ENCODE measurements at regions not wholly inside any gene's neighbourhood (a gene's known extent, or its start where the extent isn't known, plus 50 kb on each side); places are given as distances from the start of the nearest gene placed in this dataset.
"Not testable (repeated sequence)": the region's sequence is repeated elsewhere in the genome, so short reads cannot be mapped to it uniquely, and the experiment has no call there.

DNA sequence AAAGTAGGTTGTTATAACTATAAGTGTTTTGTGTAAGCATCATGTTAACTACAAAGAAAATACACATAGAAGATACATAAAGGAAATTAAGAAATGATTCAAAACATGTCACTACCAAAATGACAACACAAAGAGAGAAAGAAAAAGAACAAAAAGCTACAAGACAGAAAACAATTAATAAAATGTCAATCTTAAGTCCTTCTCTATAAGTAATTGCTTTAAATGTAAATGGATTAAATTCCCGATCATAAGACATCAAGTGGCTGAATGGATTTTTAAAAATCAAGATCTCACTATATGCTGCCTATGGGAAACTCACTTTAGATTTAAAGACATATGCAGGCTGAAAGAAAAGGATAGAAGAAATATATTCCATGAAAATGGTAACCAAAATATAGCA lies 232.3 kb upstream of the NFIA start:
- no peak overlapping the region for H3K4me3 ChIP-seq (ENCODE audit: low read length in 2 of 2)
- H3K36me3 ChIP-seq (ENCODE audit: control insufficient read depth in 2 of 2, insufficient read depth in 2 of 2, low read length in 1 of 2) = no peaks in the 10 kb centered on the region
- no peaks in the 10 kb centered on the region for H3K27me3 ChIP-seq (ENCODE audit: control insufficient read depth in 2 of 2, insufficient read depth in 1 of 2, low read length in 1 of 2)
- H3K4me1 ChIP-seq (ENCODE audit: control insufficient read depth in 2 of 2, insufficient read depth in 2 of 2, low read length in 2 of 2) = no peaks in the 10 kb centered on the region
- H3K27ac ChIP-seq (ENCODE audit: low read depth in 1 of 2, low read length in 1 of 2) = no peak overlapping the region
- H3K9me3 ChIP-seq (ENCODE audit: control insufficient read depth in 2 of 2, insufficient read depth in 1 of 2, low read length in 1 of 2) = no peaks in the 10 kb centered on the region
- WGBS = 96% methylated on average over 1 of the region's 1 CpG
- DNase-seq (ENCODE audit: low read depth in 6 of 9, low spot score in 9 of 9) = no peak

DNA sequence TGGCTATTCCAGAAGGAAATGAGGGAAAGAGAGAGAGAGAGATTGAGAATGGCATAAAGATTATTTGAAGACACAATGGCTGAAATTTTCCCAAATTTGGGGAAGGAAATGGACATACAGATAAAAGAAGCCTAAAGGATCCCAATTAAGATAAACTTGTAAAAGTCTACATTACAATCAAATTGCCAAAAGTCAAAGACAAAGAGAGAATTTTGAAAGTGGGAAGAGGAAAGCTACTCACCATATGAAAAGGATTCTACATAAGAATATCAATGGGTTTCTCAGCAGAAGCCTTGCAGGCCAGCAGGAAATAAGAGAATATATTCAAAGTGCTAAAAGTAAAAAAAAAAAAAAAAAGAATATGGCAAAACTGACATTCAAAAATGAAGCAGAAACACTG lies 233.0 kb upstream of the NFIA start:
- H3K27me3 ChIP-seq (ENCODE audit: control insufficient read depth in 2 of 2, insufficient read depth in 1 of 2, low read length in 1 of 2) = no peaks in the 10 kb centered on the region
- DNase-seq (ENCODE audit: low read depth in 6 of 9, low spot score in 9 of 9) = no peak
- no peaks in the 10 kb centered on the region for H3K36me3 ChIP-seq (ENCODE audit: control insufficient read depth in 2 of 2, insufficient read depth in 2 of 2, low read length in 1 of 2)
- H3K4me1 ChIP-seq (ENCODE audit: control insufficient read depth in 2 of 2, insufficient read depth in 2 of 2, low read length in 2 of 2) = no peaks in the 10 kb centered on the region
- H3K9me3 ChIP-seq (ENCODE audit: control insufficient read depth in 2 of 2, insufficient read depth in 1 of 2, low read length in 1 of 2) = no peaks in the 10 kb centered on the region
- H3K4me3 ChIP-seq (ENCODE audit: low read length in 2 of 2) = no peak overlapping the region
- no peak overlapping the region for H3K27ac ChIP-seq (ENCODE audit: low read depth in 1 of 2, low read length in 1 of 2)

DNA sequence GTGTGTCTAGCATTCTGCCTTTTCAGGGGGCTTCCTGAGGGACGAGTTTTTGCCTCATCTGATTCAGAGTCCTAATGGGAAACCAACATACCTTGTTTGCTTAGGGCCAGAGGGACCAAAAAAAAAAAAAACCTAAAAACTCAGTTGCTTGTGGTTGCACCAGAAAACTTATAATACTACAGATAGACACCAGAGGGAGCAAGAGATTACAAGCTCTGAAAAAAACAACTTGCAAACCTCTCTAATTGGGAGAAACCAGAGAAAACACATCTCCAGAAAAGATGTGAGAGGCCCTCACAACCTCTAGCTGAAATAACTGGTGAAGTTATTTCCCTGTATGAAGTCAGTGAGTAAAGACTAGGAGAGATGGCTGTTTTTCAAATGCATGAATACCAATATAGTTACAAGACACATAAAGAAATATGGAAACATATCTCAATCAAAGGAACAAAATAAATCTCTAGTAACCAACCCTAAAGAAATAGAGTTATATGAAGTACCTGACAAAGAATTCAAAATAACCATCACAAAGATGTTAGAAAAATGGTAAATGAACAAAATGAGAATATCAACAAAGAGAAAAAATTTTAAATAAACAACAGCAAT lies 233.7 kb upstream of the NFIA start:
- DNase-seq (ENCODE audit: low read depth in 6 of 9, low spot score in 9 of 9) = peak in 2 of 9 donors; percentile 27 to 51
- no peaks in the 10 kb centered on the region for H3K27me3 ChIP-seq (ENCODE audit: control insufficient read depth in 2 of 2, insufficient read depth in 1 of 2, low read length in 1 of 2)
- H3K27ac ChIP-seq (ENCODE audit: low read depth in 1 of 2, low read length in 1 of 2) = no peak overlapping the region
- H3K4me1 ChIP-seq (ENCODE audit: control insufficient read depth in 2 of 2, insufficient read depth in 2 of 2, low read length in 2 of 2) = no peaks in the 10 kb centered on the region
- WGBS = 34% methylated on average over 1 of the region's 1 CpG
- H3K4me3 ChIP-seq (ENCODE audit: low read length in 2 of 2) = no peak overlapping the region
- no peaks in the 10 kb centered on the region for H3K9me3 ChIP-seq (ENCODE audit: control insufficient read depth in 2 of 2, insufficient read depth in 1 of 2, low read length in 1 of 2)
- no peaks in the 10 kb centered on the region for H3K36me3 ChIP-seq (ENCODE audit: control insufficient read depth in 2 of 2, insufficient read depth in 2 of 2, low read length in 1 of 2)

DNA sequence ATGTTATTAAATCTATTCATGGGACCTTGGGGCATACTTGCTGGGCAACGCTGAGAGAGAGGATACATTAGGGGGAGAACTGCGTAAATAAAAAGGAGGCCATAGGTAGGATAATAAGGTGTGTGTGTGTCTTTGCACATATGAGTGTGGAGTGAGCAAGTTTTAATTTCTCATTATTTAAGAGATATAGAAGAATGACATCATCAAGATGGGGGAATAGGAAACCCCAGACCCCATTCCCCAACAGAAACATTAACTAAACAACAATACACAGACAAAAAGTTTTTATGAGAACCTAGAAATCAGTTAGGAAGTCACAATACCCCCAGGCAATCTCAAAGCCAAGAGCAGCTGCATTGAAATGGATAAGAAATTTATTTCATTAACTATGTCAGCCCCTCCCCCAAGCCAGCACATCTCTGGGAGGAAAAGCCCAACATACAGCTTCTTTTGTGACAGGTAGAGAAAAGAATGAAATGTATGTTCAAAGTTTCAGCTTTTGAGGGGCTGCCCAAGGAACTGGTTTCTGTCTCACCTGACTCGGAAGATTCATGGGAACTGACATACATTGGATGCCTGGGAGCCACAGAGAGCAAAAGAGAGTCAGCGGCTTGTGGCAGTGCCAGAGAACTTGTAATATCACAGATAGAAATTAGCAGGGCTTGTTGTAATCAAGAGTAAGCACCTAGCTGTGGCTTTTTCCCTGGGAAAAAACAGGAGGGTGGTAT lies 234.3 kb upstream of the NFIA start:
- Histone ChIP-seq H3K27me3 (ENCODE audit: control insufficient read depth in 2 of 2, insufficient read depth in 1 of 2, low read length in 1 of 2) (no peaks in the 10 kb centered on the region), H3K36me3 (ENCODE audit: control insufficient read depth in 2 of 2, insufficient read depth in 2 of 2, low read length in 1 of 2) (no peaks in the 10 kb centered on the region), H3K4me3 (ENCODE audit: low read length in 2 of 2) (no peak overlapping the region), H3K27ac (ENCODE audit: low read depth in 1 of 2, low read length in 1 of 2) (no peak overlapping the region), H3K4me1 (ENCODE audit: control insufficient read depth in 2 of 2, insufficient read depth in 2 of 2, low read length in 2 of 2) (no peaks in the 10 kb centered on the region), H3K9me3 (ENCODE audit: control insufficient read depth in 2 of 2, insufficient read depth in 1 of 2, low read length in 1 of 2) (no peaks in the 10 kb centered on the region)
- 96% methylated on average over 4 of the region's 4 CpGs for WGBS
- DNase-seq (ENCODE audit: low read depth in 6 of 9, low spot score in 9 of 9) = no peak

DNA sequence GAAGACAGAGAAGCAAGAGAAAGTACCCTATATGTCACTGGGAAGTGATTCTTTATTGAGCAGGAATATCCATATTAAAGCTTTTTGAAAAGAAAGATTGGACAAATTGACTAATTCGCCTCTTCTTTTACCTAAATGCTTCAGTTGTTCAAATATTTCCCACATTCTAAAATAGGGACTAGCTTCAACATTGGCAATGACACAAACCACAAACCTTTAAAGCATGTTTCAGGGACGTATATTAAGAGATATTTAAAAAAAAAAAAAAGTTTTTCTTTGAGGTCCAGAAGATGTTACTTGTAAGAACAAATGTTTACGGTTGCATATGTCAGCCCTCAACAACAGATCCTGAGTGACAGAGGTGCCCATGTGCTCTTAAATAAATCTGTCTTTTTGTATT lies 235.0 kb upstream of the NFIA start:
- Histone ChIP-seq H3K4me1 (ENCODE audit: control insufficient read depth in 2 of 2, insufficient read depth in 2 of 2, low read length in 2 of 2) (no peaks in the 10 kb centered on the region), H3K27ac (ENCODE audit: low read depth in 1 of 2, low read length in 1 of 2) (no peak overlapping the region), H3K27me3 (ENCODE audit: control insufficient read depth in 2 of 2, insufficient read depth in 1 of 2, low read length in 1 of 2) (no peaks in the 10 kb centered on the region), H3K36me3 (ENCODE audit: control insufficient read depth in 2 of 2, insufficient read depth in 2 of 2, low read length in 1 of 2) (no peaks in the 10 kb centered on the region), H3K9me3 (ENCODE audit: control insufficient read depth in 2 of 2, insufficient read depth in 1 of 2, low read length in 1 of 2) (no peaks in the 10 kb centered on the region), H3K4me3 (ENCODE audit: low read length in 2 of 2) (no peak overlapping the region)
- 70% methylated on average over 3 of the region's 3 CpGs for WGBS
- no peak for DNase-seq (ENCODE audit: low read depth in 6 of 9, low spot score in 9 of 9)

DNA sequence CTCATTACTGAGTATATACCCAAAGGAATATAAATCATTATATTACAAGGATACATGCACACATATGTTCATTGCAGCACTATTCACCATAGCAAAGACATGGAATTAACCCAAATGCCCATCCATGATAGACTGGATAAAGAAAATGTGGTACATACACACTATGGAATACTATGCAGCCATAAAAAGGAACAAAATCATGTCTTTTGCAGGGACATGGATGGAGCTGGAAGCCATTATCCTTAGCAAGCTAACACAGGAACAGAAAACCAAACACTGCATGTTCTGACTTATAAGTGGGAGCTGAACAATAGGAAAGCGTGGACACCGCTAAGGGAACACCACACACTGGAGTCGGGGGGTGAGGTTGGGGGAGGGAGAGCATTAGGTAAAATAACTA lies 236.7 kb upstream of the NFIA start:
- not testable (repeated sequence) for H3K4me1 ChIP-seq (ENCODE audit: control insufficient read depth in 2 of 2, insufficient read depth in 2 of 2, low read length in 2 of 2); H3K9me3 ChIP-seq (ENCODE audit: control insufficient read depth in 2 of 2, insufficient read depth in 1 of 2, low read length in 1 of 2); H3K4me3 ChIP-seq (ENCODE audit: low read length in 2 of 2); DNase-seq (ENCODE audit: low read depth in 6 of 9, low spot score in 9 of 9); H3K36me3 ChIP-seq (ENCODE audit: control insufficient read depth in 2 of 2, insufficient read depth in 2 of 2, low read length in 1 of 2); H3K27me3 ChIP-seq (ENCODE audit: control insufficient read depth in 2 of 2, insufficient read depth in 1 of 2, low read length in 1 of 2); H3K27ac ChIP-seq (ENCODE audit: low read depth in 1 of 2, low read length in 1 of 2)
- WGBS = 99% methylated on average over 3 of the region's 3 CpGs

DNA sequence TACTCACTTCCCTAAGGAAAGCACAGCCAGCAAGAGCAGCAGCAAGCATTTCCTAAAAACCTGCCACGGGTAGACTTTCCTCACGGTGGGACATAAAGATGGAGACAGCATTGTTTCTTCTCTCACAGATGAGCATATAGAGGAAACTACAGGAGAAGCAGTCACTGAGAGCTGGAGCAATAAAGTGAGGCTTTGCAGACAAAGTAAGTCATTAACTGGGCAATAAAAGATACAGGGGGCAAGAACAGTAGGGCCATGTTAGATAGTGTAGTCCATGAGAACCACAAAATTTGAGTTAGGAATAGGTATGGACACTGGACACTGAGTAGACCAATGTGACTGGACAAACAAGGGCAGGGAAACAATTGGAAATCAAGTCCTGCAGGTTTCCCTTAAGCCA lies 240.1 kb upstream of the NFIA start:
- Histone ChIP-seq H3K4me1 (ENCODE audit: control insufficient read depth in 2 of 2, insufficient read depth in 2 of 2, low read length in 2 of 2) (no peaks in the 10 kb centered on the region), H3K9me3 (ENCODE audit: control insufficient read depth in 2 of 2, insufficient read depth in 1 of 2, low read length in 1 of 2) (no peaks in the 10 kb centered on the region), H3K27me3 (ENCODE audit: control insufficient read depth in 2 of 2, insufficient read depth in 1 of 2, low read length in 1 of 2) (no peaks in the 10 kb centered on the region), H3K27ac (ENCODE audit: low read depth in 1 of 2, low read length in 1 of 2) (no peak overlapping the region), H3K36me3 (ENCODE audit: control insufficient read depth in 2 of 2, insufficient read depth in 2 of 2, low read length in 1 of 2) (no peaks in the 10 kb centered on the region), H3K4me3 (ENCODE audit: low read length in 2 of 2) (no peak overlapping the region)
- WGBS = 97% methylated on average over 2 of the region's 2 CpGs
- no peak for DNase-seq (ENCODE audit: low read depth in 6 of 9, low spot score in 9 of 9)

DNA sequence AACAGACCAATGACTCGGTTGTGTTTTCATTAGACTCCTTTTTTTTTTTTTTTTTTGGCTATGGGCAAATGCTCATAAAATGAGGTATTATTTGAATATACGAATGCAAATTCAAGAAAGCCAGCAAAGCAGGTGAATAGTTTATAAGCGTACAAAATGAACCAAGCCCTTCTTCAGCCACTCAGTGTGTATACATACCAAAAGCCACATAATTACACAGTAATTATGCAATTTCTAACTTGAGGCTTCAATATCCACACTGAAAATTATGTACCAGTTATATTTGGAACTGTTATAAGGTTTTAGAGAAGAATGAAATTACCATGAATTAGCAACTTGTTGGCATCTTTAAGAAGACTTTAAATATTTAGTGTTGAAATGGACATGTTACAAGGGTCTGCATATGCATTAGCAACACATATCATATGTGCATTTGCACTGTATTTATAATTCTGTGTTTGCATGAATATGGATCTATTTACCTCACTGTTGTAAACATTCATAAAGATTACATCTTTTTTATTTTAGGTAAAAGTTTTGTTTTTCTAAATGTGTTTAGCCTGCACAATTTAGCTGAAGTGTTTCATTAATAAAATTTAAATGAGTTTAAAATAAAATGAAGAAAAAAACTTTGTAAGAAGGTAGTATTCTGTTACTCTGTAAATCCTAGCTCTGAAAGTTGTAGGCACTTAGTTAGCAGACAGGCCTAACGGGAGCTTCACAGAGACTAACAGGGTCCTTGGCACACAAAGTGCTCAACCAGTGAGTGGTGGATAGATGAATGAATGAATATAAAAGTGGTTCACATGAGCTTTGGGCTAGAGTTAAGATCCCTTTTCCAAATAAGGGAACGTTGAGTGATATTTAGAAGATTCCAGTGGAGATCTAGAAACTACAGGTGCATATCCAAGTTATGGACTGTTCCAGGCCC lies 241.0 kb upstream of the NFIA start:
- Histone ChIP-seq H3K27me3 (ENCODE audit: control insufficient read depth in 2 of 2, insufficient read depth in 1 of 2, low read length in 1 of 2) (no peaks in the 10 kb centered on the region), H3K4me1 (ENCODE audit: control insufficient read depth in 2 of 2, insufficient read depth in 2 of 2, low read length in 2 of 2) (no peaks in the 10 kb centered on the region), H3K4me3 (ENCODE audit: low read length in 2 of 2) (no peak overlapping the region), H3K36me3 (ENCODE audit: control insufficient read depth in 2 of 2, insufficient read depth in 2 of 2, low read length in 1 of 2) (no peaks in the 10 kb centered on the region), H3K27ac (ENCODE audit: low read depth in 1 of 2, low read length in 1 of 2) (no peak overlapping the region), H3K9me3 (ENCODE audit: control insufficient read depth in 2 of 2, insufficient read depth in 1 of 2, low read length in 1 of 2) (no peaks in the 10 kb centered on the region)
- DNase-seq (ENCODE audit: low read depth in 6 of 9, low spot score in 9 of 9) = no peak
- 96% methylated on average over 5 of the region's 5 CpGs for WGBS

DNA sequence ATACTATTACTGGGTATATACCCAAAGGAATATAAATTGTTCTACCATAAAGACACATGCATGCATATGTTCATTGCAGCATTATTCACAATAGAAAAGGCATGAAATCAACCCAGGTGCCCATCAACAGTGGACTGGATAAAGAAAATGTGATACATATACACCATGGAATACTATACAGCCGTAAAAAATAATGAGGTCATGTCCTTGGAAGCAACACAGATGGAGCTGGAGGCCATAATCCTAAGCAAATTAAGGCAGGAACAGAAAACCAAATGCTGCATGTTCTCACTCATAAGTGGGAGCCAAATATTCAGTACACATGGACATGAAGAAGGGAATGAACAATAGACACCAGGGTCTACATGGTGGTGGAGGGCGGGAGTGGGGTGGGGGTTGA lies 241.9 kb upstream of the NFIA start:
- not testable (repeated sequence) for H3K27me3 ChIP-seq (ENCODE audit: control insufficient read depth in 2 of 2, insufficient read depth in 1 of 2, low read length in 1 of 2); H3K4me3 ChIP-seq (ENCODE audit: low read length in 2 of 2); H3K4me1 ChIP-seq (ENCODE audit: control insufficient read depth in 2 of 2, insufficient read depth in 2 of 2, low read length in 2 of 2); H3K27ac ChIP-seq (ENCODE audit: low read depth in 1 of 2, low read length in 1 of 2); H3K9me3 ChIP-seq (ENCODE audit: control insufficient read depth in 2 of 2, insufficient read depth in 1 of 2, low read length in 1 of 2); DNase-seq (ENCODE audit: low read depth in 6 of 9, low spot score in 9 of 9); H3K36me3 ChIP-seq (ENCODE audit: control insufficient read depth in 2 of 2, insufficient read depth in 2 of 2, low read length in 1 of 2)
- WGBS = 98% methylated on average over 2 of the region's 2 CpGs

Data from thymus (tissue), 11 donors.